ENCODE measurements at regions not wholly inside any gene's neighbourhood (a gene's known extent, or its start where the extent isn't known, plus 50 kb on each side); places are given as distances from the start of the nearest gene placed in this dataset.

DNA sequence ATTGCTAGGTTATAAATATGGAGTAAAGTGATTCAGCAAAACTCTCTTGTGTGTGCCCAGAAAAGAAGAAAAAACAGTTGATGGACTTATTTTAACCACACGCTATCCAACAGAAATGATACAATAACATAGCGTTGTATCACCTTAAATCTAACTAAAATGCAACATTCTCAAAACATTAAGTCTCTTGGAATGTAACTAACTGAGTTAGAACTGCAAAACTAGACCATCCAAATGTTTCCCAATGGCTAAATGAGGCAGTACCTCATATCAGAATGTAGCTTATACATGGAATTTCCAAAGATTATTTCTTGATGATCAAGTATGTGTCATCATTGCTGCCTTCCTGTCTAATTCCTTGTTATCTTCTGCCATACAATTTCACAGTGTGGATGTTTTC lies 187.9 kb downstream of the CNTN3 start:
- no peaks in the 10 kb centered on the region for H3K4me1 Mint-ChIP-seq (ENCODE audit: unreplicated experiment)
- H3K9me3 Mint-ChIP-seq (ENCODE audit: unreplicated experiment), result no peaks in the 10 kb centered on the region
- no peak overlapping the region for H3K4me3 Mint-ChIP-seq (ENCODE audit: unreplicated experiment)

DNA sequence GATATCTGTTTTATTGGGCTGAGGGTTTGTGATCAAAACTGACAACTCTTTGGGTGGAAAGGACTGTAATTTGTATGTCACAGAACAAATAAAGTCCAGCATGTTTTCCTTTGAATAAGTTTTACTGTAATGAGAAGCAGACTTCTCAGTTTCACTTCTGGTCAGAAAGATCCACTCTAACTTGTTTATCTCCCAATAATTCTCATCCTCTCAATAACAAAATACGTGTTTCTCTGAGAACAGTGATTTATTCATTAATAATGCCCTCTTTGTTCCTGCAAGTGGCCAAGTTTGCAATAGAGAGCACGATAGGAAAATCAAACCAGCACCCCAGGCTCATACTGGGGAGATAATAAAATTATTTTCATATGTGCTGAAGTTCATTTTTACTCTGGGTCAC lies 190.6 kb downstream of the CNTN3 start:
- no peak for TF ChIP-seq CTCF (IDR thresholded peaks at IDR 0.05)
- no peaks in the 10 kb centered on the region for H3K36me3 Mint-ChIP-seq (ENCODE audit: unreplicated experiment)
- no peaks in the 10 kb centered on the region for H3K27me3 Mint-ChIP-seq (ENCODE audit: unreplicated experiment)
- H3K9me3 Mint-ChIP-seq (ENCODE audit: unreplicated experiment), result no peaks in the 10 kb centered on the region
- H3K4me3 Mint-ChIP-seq (ENCODE audit: unreplicated experiment), result no peak overlapping the region
- H3K27ac Mint-ChIP-seq (ENCODE audit: unreplicated experiment), result no peak overlapping the region
- H3K4me1 Mint-ChIP-seq (ENCODE audit: unreplicated experiment), result no peaks in the 10 kb centered on the region
- DNase-seq (ENCODE audit: extremely low spot score, unreplicated experiment), result no peak

More for the DNA sequence above, 187.9 kb downstream of the CNTN3 start:
- H3K27ac Mint-ChIP-seq (ENCODE audit: unreplicated experiment), result no peak overlapping the region
- TF ChIP-seq CTCF (IDR thresholded peaks at IDR 0.05), result no peak
- H3K27me3 Mint-ChIP-seq (ENCODE audit: unreplicated experiment), result no peaks in the 10 kb centered on the region
- no peak for DNase-seq (ENCODE audit: extremely low spot score, unreplicated experiment)
- no peaks in the 10 kb centered on the region for H3K36me3 Mint-ChIP-seq (ENCODE audit: unreplicated experiment)

GRCh38 chr3:74420538-74421124 lies 193.8 kb downstream of the CNTN3 start:
- H3K4me1 Mint-ChIP-seq (ENCODE audit: unreplicated experiment), result no peaks in the 10 kb centered on the region
- no peaks in the 10 kb centered on the region for H3K27me3 Mint-ChIP-seq (ENCODE audit: unreplicated experiment)
- H3K9me3 Mint-ChIP-seq (ENCODE audit: unreplicated experiment), result no peaks in the 10 kb centered on the region
- DNase-seq (ENCODE audit: extremely low spot score, unreplicated experiment), result no peak
- H3K27ac Mint-ChIP-seq (ENCODE audit: unreplicated experiment), result no peak overlapping the region
- no peaks in the 10 kb centered on the region for H3K36me3 Mint-ChIP-seq (ENCODE audit: unreplicated experiment)
- H3K4me3 Mint-ChIP-seq (ENCODE audit: unreplicated experiment), result no peak overlapping the region
- no peak for TF ChIP-seq CTCF (IDR thresholded peaks at IDR 0.05)

- no peaks in the 10 kb centered on the region for H3K9me3 Mint-ChIP-seq (ENCODE audit: unreplicated experiment)
- H3K36me3 Mint-ChIP-seq (ENCODE audit: unreplicated experiment), result no peaks in the 10 kb centered on the region
- no peaks in the 10 kb centered on the region for H3K27me3 Mint-ChIP-seq (ENCODE audit: unreplicated experiment)
- H3K27ac Mint-ChIP-seq (ENCODE audit: unreplicated experiment), result no peak overlapping the region
- no peaks in the 10 kb centered on the region for H3K4me1 Mint-ChIP-seq (ENCODE audit: unreplicated experiment)
- no peak overlapping the region for H3K4me3 Mint-ChIP-seq (ENCODE audit: unreplicated experiment)
- DNase-seq (ENCODE audit: extremely low spot score, unreplicated experiment), result no peak
- no peak for TF ChIP-seq CTCF (IDR thresholded peaks at IDR 0.05)
Observed at GRCh38 chr3:74415731-74416130, 198.7 kb downstream of the CNTN3 start.

DNA sequence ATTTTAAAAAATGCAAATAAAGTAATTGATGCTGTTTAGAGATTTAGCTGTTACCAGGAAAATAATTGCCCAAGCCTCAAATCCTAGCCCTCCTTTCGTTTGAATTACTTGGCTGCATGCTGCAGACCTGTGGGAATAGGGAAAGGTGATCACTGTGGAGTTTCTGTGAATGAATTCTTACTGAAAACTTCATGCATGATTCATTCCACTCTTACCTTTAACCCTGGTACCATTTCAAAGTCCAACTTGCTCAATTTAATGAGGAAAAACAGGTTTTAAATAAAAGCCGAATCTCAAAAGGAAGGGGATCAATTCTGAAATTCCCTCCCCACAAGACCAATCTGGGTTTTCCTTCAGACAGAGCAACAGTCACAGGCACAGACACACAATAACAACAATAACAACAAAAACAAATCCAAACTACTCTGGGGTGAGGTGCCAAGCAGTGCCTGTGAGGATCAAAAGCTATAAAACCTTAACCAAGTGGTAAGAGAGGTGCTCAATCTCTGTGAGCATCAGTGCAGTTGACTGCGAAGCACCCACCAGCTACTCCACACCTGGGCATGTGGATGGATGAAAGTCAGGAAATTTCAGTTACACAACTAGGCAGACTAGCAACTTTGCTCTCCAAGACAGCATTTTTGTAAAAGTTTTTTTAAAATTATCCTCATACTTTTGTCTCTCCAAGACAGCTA lies 200.8 kb downstream of the CNTN3 start:
- DNase-seq (ENCODE audit: extremely low spot score, unreplicated experiment), result no peak
- H3K36me3 Mint-ChIP-seq (ENCODE audit: unreplicated experiment), result no peaks in the 10 kb centered on the region
- H3K27ac Mint-ChIP-seq (ENCODE audit: unreplicated experiment), result no peak overlapping the region
- H3K4me3 Mint-ChIP-seq (ENCODE audit: unreplicated experiment), result no peak overlapping the region
- TF ChIP-seq CTCF (IDR thresholded peaks at IDR 0.05), result no peak
- peaks cover 3% of the 10 kb centered on the region for H3K9me3 Mint-ChIP-seq (ENCODE audit: unreplicated experiment)
- no peaks in the 10 kb centered on the region for H3K4me1 Mint-ChIP-seq (ENCODE audit: unreplicated experiment)
- H3K27me3 Mint-ChIP-seq (ENCODE audit: unreplicated experiment), result no peaks in the 10 kb centered on the region

All from osteocyte (in vitro differentiated cells).